Upper lobe of left lung (tissue), 4 donors: ENCODE measurements at regions not wholly inside any gene's neighbourhood (a gene's known extent, or its start where the extent isn't known, plus 50 kb on each side); places are given as distances from the start of the nearest gene placed in this dataset.

ENCODE experiments used
- EP300 ChIP-seq, 4 donors: sonication (generic); formaldehyde crosslinking; IDR thresholded peaks; one replicate each; pipeline ENCODE4 v1.5.1; 2017; ENCODE audit warnings: antibody characterized with exemption in 4 of 4, control low read depth in 2 of 4
- POLR2A ChIP-seq, 4 donors: fragments of 450-650 bp; IDR thresholded peaks; one replicate each; pipeline ENCODE4 v1.5.1; 2016 to 2017; ENCODE audit warnings: antibody characterized with exemption in 4 of 4, mild to moderate bottlenecking in 2 of 4
- POLR2AphosphoS5 ChIP-seq, 2 donors: sonication (generic); formaldehyde crosslinking; IDR thresholded peaks; one replicate each; pipeline ENCODE4 v1.5.1; 2017; ENCODE audit warnings: antibody characterized with exemption in 2 of 2
- TF ChIP-seq, protein P1 (sequence below), 6 experiments: fragments of 450-650 bp in 4 of 6; fragments of 200-600 bp in 2 of 6; sonication (generic) in 2 of 6; IDR thresholded peaks; one replicate each; pipeline ENCODE4 v1.5.1; 2016 to 2019; ENCODE audit warnings: antibody characterized with exemption in 6 of 6

- TF ChIP-seq POLR2AphosphoS5 (IDR thresholded peaks at IDR 0.05): no peak
- TF ChIP-seq, protein P1, sequence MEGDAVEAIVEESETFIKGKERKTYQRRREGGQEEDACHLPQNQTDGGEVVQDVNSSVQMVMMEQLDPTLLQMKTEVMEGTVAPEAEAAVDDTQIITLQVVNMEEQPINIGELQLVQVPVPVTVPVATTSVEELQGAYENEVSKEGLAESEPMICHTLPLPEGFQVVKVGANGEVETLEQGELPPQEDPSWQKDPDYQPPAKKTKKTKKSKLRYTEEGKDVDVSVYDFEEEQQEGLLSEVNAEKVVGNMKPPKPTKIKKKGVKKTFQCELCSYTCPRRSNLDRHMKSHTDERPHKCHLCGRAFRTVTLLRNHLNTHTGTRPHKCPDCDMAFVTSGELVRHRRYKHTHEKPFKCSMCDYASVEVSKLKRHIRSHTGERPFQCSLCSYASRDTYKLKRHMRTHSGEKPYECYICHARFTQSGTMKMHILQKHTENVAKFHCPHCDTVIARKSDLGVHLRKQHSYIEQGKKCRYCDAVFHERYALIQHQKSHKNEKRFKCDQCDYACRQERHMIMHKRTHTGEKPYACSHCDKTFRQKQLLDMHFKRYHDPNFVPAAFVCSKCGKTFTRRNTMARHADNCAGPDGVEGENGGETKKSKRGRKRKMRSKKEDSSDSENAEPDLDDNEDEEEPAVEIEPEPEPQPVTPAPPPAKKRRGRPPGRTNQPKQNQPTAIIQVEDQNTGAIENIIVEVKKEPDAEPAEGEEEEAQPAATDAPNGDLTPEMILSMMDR (IDR thresholded peaks at IDR 0.05): no peak
- no peak for TF ChIP-seq POLR2A (IDR thresholded peaks at IDR 0.05)
- no peak for TF ChIP-seq EP300 (IDR thresholded peaks at IDR 0.05)
Observed at GRCh38 chr7:116422683-116423082, 76.9 kb upstream of the CAV2 start.
